NAMALWA (cell line): ENCODE measurements at regions not wholly inside any gene's neighbourhood (a gene's known extent, or its start where the extent isn't known, plus 50 kb on each side); places are given as distances from the start of the nearest gene placed in this dataset.

Experiments
- DNase-seq: peaks from one replicate; pipeline ENCODE4 v3.0.0-alpha.2; 2015; ENCODE audit warnings: low spot score

- DNase-seq, result no peak
These were observed 98.7 kb upstream of the PALM2AKAP2 start for GRCh38 chr9:109681301-109681700.

DNA sequence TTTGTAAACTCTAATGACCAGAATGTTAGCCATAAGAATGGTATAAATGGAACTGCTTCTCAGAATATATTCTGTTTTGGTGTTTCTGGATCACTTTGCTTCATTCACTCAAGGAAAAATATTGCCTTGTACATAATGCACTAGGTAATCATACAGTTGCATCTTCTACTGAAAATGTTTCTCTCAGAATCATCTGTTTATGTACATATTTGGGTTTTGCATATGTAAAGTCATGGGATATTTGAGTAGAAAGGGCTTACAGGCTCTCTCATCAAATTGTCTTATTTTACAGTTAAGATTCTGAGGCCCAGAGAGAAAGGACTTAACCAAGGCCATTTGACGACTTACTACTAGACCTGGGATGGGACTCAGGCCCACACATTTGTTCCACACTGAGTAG, 97.8 kb upstream of the PALM2AKAP2 start:
- DNase-seq, result no peak

DNA sequence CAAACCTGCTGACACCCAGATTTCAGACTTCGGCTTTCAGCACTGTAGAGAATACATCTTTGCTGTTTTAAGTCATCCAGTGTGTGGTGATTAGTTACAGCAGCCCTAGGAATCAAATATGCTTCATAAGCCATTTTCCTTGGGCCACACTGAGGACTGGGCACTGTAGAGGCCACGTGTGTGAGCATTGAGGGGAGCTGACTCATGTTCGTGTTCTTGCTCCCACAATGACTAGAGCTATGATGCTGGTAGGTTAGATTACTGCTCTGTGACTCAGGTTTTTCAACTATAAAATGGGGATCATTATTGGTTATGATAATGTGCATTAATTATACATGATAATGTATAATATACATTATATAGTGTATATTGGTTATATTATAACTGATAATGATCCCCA, 96.5 kb upstream of the PALM2AKAP2 start:
- DNase-seq, result no peak

DNA sequence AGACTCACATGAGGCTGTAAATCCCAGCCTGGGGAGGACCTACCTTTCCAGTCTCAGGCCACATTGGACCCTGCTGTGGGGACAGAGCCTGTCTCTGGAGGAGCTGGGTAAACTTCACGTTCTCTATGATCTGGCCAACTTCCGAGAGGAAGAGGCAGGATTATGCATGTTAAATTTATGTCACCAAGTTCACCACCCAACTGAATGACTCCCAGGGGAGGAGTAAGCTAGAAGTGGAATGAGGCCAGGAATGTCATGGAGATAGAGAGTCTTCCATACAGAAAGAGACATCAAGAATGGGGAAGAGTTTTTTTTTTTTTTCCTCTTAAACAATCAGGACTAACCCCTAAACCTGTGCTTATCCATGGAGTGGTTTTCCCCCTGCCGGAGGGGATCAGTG, 90.3 kb upstream of the PALM2AKAP2 start:
- DNase-seq, result no peak

DNA sequence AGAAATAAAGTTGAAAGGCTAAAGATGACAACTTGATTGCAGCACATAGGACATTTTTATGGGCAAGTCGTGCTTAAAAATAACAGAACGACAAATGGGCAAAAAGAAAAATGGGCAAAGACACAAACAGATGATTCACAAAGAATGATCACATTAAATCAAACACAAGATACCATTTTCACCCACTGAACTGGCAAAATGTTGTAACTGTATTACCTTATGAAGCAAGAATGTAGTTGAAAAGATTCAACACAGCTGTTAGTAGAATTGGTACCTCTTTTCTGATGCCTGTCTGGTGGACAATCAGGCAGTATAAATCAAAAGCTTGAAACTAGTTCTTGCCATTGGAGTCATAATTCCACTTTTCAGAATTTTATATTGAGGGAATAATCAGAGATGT, 81.0 kb upstream of the PALM2AKAP2 start:
- no peak for DNase-seq

GRCh38 chr9:109704546-109704945, 75.5 kb upstream of the PALM2AKAP2 start:
- no peak for DNase-seq

GRCh38 chr9:109705515-109705914, 74.5 kb upstream of the PALM2AKAP2 start:
- DNase-seq, result no peak

GRCh38 chr9:109707355-109707754, 72.6 kb upstream of the PALM2AKAP2 start:
- DNase-seq, result no peak

DNA sequence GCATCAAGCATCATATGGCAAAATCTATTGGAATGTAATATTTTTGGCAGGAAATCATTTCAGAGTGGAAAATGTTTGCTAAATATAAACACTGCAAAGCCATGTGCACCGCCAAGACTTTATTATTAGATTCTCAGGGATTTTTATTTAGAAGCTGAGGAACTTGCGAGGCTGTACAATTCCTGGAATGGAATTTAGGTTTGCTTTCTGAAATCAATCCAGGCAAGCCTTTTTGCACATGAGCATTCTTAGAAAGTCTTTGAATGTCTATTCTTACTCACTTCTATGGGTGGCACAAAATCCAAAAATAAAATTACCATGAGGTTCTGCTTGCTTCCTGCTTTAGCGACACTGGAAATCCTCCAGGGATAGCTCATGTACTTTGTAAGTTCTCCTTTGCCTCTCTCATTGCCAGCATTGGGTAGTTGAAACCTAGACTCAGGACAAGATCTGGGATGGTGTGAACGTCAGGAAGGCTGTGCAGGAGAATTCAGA, 71.5 kb upstream of the PALM2AKAP2 start:
- no peak for DNase-seq

DNA sequence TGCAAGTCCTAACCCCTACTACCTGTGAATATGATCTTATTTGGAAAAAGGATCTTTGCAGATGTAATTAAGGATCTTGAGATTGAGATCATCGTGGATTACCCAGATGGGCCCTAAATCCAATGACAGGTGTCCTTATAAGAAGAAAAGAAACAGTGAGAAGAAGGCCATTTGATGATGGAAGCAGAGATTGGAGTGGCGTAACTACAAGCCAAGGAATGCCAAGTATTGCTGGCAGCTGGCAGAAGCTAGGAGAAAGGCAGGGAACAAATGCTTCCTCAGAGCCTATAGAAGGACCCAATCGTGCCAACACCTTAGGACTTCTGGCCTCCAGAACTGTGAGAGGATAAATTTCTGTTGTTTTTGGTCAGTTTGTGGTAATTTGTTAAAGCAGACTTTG, 70.1 kb upstream of the PALM2AKAP2 start:
- no peak for DNase-seq

- no peak for DNase-seq
These were observed 69.2 kb upstream of the PALM2AKAP2 start for GRCh38 chr9:109710830-109711229.

DNA sequence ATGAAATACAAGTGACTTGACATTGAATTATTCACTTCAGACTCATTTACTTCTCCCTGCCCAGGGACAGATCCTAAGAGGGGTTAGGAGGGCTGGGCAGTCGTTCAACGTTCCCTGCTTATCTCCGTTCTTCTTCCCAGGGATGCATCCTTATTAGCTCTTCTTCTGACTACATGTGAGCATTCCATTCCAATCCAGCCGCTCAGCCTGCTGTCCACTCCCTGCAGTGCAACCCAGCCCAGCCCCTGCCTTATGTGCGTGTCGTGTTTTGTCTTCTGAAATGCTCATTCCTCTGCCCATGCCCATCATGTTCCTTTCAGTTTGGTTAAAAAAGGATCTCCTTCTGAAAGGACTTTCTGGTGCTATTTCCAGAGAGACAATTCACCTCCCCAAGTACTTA, 64.7 kb upstream of the PALM2AKAP2 start:
- DNase-seq, result no peak

- DNase-seq, result no peak
These were observed 63.4 kb upstream of the PALM2AKAP2 start for GRCh38 chr9:109716631-109717030.

GRCh38 chr9:109717342-109717741, 62.7 kb upstream of the PALM2AKAP2 start:
- DNase-seq, result no peak

GRCh38 chr9:109718861-109719260, 61.1 kb upstream of the PALM2AKAP2 start:
- DNase-seq, result no peak

DNA sequence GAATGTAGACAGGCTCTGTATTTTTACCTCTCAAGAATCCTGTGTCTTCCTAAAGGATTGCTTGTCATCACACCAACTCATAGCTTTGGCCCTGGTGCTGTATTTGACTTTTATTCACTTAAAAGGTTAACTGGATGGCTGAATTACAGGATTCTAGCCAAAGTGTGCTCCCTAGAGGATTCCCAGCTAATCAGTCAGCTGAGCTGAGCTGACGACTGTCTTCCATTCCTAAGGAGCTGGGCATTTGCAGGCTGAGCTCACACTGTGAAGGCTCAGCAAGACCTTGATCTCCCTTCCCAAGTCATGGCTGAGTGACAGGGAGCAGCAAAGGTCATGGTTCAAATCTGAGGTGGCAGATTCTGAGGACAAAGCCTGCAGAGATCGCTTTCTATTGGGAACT, 59.0 kb upstream of the PALM2AKAP2 start:
- DNase-seq, result no peak

DNA sequence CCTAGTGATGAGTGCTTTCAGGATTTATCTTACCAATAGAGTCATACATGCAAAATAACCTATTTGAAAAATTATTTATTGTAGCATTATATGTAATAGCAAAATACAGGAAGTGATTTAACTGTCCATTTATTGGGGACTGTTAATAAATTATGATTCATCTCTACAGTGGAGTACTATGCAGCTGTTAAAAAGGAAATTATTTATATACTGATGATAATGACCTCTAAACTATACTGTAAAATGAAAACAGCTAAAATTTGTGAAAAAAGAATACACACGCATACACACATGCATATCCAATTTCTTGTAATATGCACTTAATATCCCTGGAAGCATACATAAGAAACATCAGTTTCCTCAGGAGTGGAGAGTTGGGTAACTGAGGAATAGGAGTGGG, 58.0 kb upstream of the PALM2AKAP2 start:
- DNase-seq, result no peak

GRCh38 chr9:109723781-109724180, 56.2 kb upstream of the PALM2AKAP2 start:
- no peak for DNase-seq

DNA sequence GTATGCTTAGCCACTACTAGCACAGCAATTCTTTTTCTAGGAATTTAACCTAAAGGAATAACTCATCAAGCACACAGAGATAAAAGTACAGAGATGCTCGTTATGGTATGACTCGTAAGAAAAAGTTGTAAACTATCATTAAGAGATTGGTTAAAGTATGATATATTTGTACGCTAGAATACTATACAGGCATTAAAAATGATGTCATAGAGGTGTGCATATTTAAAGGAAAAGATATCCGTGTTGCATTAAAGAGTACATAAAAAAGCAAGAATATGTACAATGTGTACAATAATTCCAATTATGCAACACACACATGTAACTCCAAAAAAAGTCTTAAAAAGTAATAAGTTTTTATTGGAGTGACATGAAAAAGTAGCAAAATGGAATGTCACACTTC, 54.5 kb upstream of the PALM2AKAP2 start:
- no peak for DNase-seq

- DNase-seq, result no peak
These were observed 53.9 kb upstream of the PALM2AKAP2 start for GRCh38 chr9:109726119-109726518.

GRCh38 chr9:109728686-109729300, 51.2 kb upstream of the PALM2AKAP2 start:
- DNase-seq, result no peak

DNA sequence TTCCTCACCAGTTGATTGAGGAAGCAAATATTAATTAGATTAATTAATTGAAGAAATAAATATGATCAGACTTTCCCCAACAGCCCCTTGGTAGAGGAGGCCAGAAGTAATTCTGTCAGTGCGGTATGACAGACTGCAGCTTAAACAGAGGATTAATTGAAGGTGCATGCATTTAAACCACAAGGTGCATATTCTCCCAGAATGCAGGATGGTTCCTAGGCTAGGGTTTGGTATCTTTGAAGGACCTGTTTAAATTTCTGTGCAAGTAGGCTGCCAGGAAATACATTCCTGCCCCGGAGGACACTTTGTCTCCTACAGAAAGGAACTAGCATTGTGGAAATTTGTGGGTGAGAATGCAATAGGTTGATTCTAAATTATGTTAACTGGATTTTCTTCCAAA, 50.5 kb upstream of the PALM2AKAP2 start:
- DNase-seq, result no peak
